ES-I3 (cell line): ENCODE measurements at regions not wholly inside any gene's neighbourhood (a gene's known extent, or its start where the extent isn't known, plus 50 kb on each side); places are given as distances from the start of the nearest gene placed in this dataset.

Source experiments
- H3K36me3 ChIP-seq: 2 replicates; pipeline ENCODE4 v1.6.1; 2013; ENCODE audit warnings: mild to moderate bottlenecking, low read length, control low read depth, moderate library complexity; ENCODE audit not compliant: insufficient read depth
- H3K4me1 ChIP-seq: 2 replicates; pipeline ENCODE4 v1.6.1; 2013; ENCODE audit warnings: mild to moderate bottlenecking, control low read depth, low read length; ENCODE audit not compliant: insufficient read depth
- H3K9ac ChIP-seq: 2 replicates; pipeline ENCODE4 v1.6.1; 2013; ENCODE audit warnings: low read depth, mild to moderate bottlenecking, low read length, moderate library complexity
- H3K9me3 ChIP-seq: 2 replicates; pipeline ENCODE4 v1.6.1; 2013; ENCODE audit warnings: mild to moderate bottlenecking, low read length, moderate library complexity; ENCODE audit not compliant: control insufficient read depth, insufficient read depth

- Histone ChIP-seq H3K9ac (no peak overlapping the region), H3K9me3 (peaks cover 11% of the 10 kb centered on the region), H3K4me1 (peaks cover 31% of the 10 kb centered on the region), H3K36me3 (no peaks in the 10 kb centered on the region)
Observed at GRCh38 chr2:234680688-234681619, 184.1 kb upstream of the ARL4C start.

GRCh38 chr2:234679741-234680687, 183.1 kb upstream of the ARL4C start:
- Histone ChIP-seq H3K4me1 (peaks cover 40% of the 10 kb centered on the region), H3K9me3 (peaks cover 11% of the 10 kb centered on the region), H3K9ac (no peak overlapping the region), H3K36me3 (no peaks in the 10 kb centered on the region)

DNA sequence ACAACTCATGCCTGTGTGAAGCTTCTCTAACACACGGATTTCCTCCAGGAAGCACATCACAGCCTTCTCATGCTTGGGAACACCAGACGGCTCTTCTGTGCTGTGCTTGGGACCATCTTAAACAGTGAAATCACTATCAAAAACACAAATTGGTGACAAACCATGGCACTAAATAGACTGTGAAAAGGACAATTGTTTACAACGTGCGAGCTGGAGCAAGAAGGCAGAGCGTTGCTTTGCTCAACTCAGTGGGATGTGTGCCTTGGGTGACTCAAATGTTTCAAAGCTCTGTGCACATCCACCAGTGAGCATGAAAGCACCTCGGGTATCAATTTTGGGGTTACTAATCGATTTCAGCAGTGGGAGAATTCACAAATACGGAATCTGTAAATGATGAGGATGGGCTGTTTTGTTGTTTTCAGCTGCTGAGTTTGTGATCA, 182.4 kb upstream of the ARL4C start:
- Histone ChIP-seq H3K9ac (no peak overlapping the region), H3K4me1 (peaks cover 36% of the 10 kb centered on the region), H3K9me3 (peaks cover 11% of the 10 kb centered on the region), H3K36me3 (no peaks in the 10 kb centered on the region)

GRCh38 chr2:234678711-234679110, 181.8 kb upstream of the ARL4C start:
- H3K4me1 ChIP-seq: peaks cover 34% of the 10 kb centered on the region
- no peak overlapping the region for H3K9ac ChIP-seq
- peaks cover 11% of the 10 kb centered on the region for H3K9me3 ChIP-seq
- no peaks in the 10 kb centered on the region for H3K36me3 ChIP-seq

GRCh38 chr2:234677758-234678538, 181.1 kb upstream of the ARL4C start:
- peaks cover 34% of the 10 kb centered on the region for H3K4me1 ChIP-seq
- H3K9ac ChIP-seq: no peak overlapping the region
- no peaks in the 10 kb centered on the region; the same call in 1 of the 2 replicates for H3K36me3 ChIP-seq
- H3K9me3 ChIP-seq: peaks cover 11% of the 10 kb centered on the region

GRCh38 chr2:234676783-234677450, 180.0 kb upstream of the ARL4C start:
- Histone ChIP-seq H3K9me3 (peaks cover 11% of the 10 kb centered on the region), H3K4me1 (peaks cover 31% of the 10 kb centered on the region), H3K36me3 (no peaks in the 10 kb centered on the region; the same call in 1 of the 2 replicates), H3K9ac (no peak overlapping the region)

DNA sequence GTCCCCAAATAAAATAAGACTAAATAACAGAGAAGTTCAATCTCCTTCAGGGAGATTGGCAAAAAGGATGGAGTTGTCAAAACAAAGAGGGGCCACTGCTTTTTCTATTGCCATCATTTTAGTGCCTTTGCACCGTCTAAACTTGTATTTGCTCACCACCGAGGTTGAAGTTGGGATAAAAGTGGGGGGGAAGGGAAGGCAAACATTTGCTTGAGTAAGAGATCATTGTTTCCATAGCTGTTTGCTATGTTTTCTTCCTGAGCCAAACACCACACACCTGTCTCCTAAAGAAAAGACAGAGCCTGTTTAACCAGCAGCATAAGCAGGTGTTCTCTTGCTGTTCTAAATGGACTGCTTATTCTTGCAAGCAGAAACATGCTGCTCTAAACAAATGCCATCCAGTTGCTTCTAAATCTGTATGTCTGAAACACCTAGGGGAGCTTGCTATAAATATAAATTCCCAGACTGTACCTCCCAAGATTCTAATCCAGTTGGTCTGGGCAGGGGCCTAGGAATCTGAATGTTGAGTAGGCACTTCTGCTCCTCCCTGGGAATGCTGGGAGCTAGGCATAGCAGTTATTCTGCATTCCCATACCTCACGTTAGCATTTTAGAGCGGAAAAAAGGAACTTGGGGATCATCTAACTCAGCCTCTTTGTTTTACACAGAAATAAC, 179.4 kb upstream of the ARL4C start:
- peaks cover 31% of the 10 kb centered on the region for H3K4me1 ChIP-seq
- H3K9me3 ChIP-seq: peaks cover 11% of the 10 kb centered on the region
- H3K36me3 ChIP-seq: no peaks in the 10 kb centered on the region; the same call in 1 of the 2 replicates
- H3K9ac ChIP-seq: no peak overlapping the region

DNA sequence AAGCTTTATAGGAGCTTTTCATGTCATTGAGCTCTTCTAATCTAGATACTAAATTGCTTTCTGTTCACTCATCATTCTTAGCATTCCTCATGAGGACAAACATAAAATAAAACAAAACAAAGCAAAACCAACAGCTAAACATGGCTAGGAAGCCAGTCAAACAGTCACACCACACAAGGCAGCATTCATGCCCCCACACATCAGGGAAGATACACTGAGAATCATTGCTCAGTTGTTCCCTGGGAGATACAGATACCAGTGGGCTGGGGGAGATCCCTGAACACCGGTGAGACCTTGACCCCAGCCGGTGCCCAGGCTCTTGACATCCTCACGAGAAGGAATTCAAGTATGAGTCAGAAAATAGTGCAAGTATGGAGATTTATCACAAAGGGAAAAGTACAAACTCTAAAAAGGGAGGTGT, 177.9 kb upstream of the ARL4C start:
- peaks cover 31% of the 10 kb centered on the region for H3K4me1 ChIP-seq

GRCh38 chr2:234673961-234674759, 177.3 kb upstream of the ARL4C start:
- H3K9me3 ChIP-seq: peaks cover 7% of the 10 kb centered on the region
- no peak overlapping the region for H3K9ac ChIP-seq
- peaks cover 31% of the 10 kb centered on the region for H3K4me1 ChIP-seq
- no peaks in the 10 kb centered on the region; the same call in 1 of the 2 replicates for H3K36me3 ChIP-seq

More for the DNA sequence above, 177.9 kb upstream of the ARL4C start:
- no peaks in the 10 kb centered on the region; the same call in 1 of the 2 replicates for H3K36me3 ChIP-seq
- H3K9me3 ChIP-seq: peaks cover 11% of the 10 kb centered on the region
- H3K9ac ChIP-seq: no peak overlapping the region

- peaks cover under 1% of the 10 kb centered on the region; the same call in 1 of the 2 replicates for H3K9me3 ChIP-seq
- peaks cover 31% of the 10 kb centered on the region for H3K4me1 ChIP-seq
- no peaks in the 10 kb centered on the region; the same call in 1 of the 2 replicates for H3K36me3 ChIP-seq
- no peak overlapping the region for H3K9ac ChIP-seq
Observed at GRCh38 chr2:234673501-234673900, 176.6 kb upstream of the ARL4C start.

DNA sequence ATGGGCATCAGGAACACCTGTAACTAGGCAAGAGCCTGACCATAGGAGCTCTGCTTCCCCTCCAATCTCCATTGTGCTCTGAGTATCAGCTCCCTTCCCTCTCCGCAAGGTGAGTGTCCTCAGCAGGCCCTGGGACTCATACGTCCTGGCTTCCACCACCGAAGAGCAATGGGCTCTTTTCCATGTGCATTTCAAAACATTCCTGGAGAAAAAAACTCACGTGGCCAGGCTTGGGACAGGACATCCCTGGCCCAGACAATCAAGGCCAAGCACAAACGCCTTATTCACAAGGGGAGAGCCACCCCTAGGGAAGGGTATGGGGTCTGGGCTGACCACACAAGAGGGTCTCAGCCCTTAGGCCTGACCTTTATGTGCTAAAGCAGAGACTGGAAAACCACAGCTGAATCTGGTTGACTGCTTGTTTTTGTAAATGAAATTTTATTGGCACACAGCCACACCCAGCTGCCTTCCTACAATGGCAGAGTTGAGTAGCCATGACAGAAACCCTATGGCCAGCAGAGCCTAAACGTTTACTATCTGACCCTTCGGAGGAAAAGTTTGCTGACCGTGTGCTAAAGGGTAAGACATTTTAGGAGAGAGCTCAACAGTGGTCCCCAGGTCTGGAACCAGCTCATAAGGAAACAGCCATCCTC, 175.7 kb upstream of the ARL4C start:
- peaks cover 29% of the 10 kb centered on the region for H3K4me1 ChIP-seq
- H3K36me3 ChIP-seq: no peaks in the 10 kb centered on the region; the same call in 1 of the 2 replicates
- no peak overlapping the region for H3K9ac ChIP-seq
- no peaks in the 10 kb centered on the region; the same call in 1 of the 2 replicates for H3K9me3 ChIP-seq

DNA sequence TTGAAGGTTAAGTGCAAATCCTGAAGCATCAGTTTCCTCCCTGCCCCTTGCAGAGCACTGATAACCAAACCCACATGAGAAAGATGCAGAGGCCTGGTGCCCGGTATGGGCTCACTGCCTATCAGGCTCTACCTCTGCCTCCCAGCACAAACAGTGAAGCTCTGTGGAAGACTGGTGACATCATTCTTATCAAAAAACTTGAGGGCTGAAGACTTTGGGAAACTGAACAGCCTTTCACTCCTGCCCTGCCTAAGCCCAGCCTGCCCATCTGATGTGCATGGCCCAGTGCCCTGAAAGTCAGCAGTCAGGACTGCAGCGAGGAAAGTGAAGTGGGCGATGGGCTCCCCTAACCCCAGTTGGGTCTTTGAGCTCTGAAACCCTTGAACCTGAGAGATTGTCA, 174.8 kb upstream of the ARL4C start:
- Histone ChIP-seq H3K36me3 (no peaks in the 10 kb centered on the region; the same call in 1 of the 2 replicates), H3K4me1 (peaks cover 23% of the 10 kb centered on the region), H3K9me3 (peaks cover 2% of the 10 kb centered on the region; the same call in 1 of the 2 replicates), H3K9ac (no peak overlapping the region)
